GM12878 (cell line): ENCODE measurements at regions not wholly inside any gene's neighbourhood (a gene's known extent, or its start where the extent isn't known, plus 50 kb on each side); places are given as distances from the start of the nearest gene placed in this dataset.

Source experiments
- EED ChIP-seq: sonication (generic); IDR thresholded peaks from 2 replicates; pipeline ENCODE4 v1.6.1; 2016; ENCODE audit warnings: antibody characterized with exemption, low read depth
- EZH2 ChIP-seq: IDR thresholded peaks from 2 replicates; pipeline ENCODE4 v1.6.1; 2012; ENCODE audit warnings: low read depth, mild to moderate bottlenecking, control low read depth, inconsistent platforms, low read length, borderline replicate concordance; ENCODE audit not compliant: control insufficient read depth
- MLLT1 ChIP-seq: fragments of 450-650 bp; IDR thresholded peaks from 2 replicates; pipeline ENCODE4 v1.6.1; 2016; ENCODE audit warnings: mild to moderate bottlenecking
- PBX3 ChIP-seq: IDR thresholded peaks from 2 replicates; pipeline ENCODE4 v1.6.1; 2011; ENCODE audit warnings: mild to moderate bottlenecking, low read depth, low read length, moderate library complexity; ENCODE audit not compliant: insufficient replicate concordance
- POU2F2 ChIP-seq: IDR thresholded peaks from 3 replicates; pipeline ENCODE4 v1.6.1; 2011; ENCODE audit warnings: low read depth, mild to moderate bottlenecking, low read length, borderline replicate concordance
- TCF3 ChIP-seq: IDR thresholded peaks from 2 replicates; pipeline ENCODE4 v1.6.1; 2012; ENCODE audit warnings: low read depth, mild to moderate bottlenecking, low read length, borderline replicate concordance; ENCODE audit not compliant: insufficient read depth
- ZZZ3 ChIP-seq: IDR thresholded peaks from 2 replicates; pipeline ENCODE4 v1.6.1; 2011; ENCODE audit warnings: low read depth; ENCODE audit not compliant: control insufficient read depth, insufficient read length
- TF ChIP-seq, protein P1 (sequence below): fragments of 150-350 bp; IDR thresholded peaks from 2 replicates; pipeline ENCODE4 v1.6.1; 2014; ENCODE audit warnings: mild to moderate bottlenecking, low read depth, low read length
- TF ChIP-seq, protein P2 (sequence below): fragments of 450-650 bp; IDR thresholded peaks from 2 replicates; pipeline ENCODE4 v1.6.1; 2016; ENCODE audit warnings: mild to moderate bottlenecking, moderate library complexity, borderline replicate concordance

DNA sequence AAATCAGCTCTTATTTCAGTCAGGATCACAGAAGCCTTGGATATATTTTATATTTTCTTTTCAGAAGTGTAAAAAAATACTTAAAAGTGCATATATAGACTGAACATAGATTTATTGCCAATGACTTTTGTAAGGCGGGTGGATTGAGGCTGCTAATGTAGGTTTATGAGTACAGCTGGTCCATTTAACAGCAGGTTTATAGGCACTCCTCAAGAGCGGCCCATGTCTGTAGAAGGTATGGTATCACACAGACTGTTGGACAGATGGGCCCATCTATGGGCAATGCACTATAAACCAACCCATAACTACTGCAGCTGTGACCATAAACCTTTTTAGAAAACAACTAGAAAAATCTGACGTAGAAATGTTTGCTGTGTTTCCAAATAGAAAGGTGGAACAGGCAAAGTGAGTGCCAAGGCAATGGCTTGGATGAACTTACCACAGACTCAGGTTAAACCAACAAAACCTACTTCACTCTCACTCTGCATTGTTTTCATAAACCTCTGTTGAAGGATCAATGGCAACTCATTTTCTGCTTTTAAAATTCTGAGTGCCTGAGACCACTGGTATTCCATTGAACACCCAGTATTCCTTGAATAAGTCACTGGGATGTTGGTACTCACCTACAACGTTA is 170.6 kb upstream of the EYA4 start (continued):
- TF ChIP-seq PBX3 (no peak), POU2F2 (no peak), TCF3 (no peak), MLLT1 (no peak), EED (no peak), ZZZ3 (no peak), EZH2 (no peak)
- TF ChIP-seq, protein P1, sequence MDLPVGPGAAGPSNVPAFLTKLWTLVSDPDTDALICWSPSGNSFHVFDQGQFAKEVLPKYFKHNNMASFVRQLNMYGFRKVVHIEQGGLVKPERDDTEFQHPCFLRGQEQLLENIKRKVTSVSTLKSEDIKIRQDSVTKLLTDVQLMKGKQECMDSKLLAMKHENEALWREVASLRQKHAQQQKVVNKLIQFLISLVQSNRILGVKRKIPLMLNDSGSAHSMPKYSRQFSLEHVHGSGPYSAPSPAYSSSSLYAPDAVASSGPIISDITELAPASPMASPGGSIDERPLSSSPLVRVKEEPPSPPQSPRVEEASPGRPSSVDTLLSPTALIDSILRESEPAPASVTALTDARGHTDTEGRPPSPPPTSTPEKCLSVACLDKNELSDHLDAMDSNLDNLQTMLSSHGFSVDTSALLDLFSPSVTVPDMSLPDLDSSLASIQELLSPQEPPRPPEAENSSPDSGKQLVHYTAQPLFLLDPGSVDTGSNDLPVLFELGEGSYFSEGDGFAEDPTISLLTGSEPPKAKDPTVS, result no peak
- TF ChIP-seq, protein P2, sequence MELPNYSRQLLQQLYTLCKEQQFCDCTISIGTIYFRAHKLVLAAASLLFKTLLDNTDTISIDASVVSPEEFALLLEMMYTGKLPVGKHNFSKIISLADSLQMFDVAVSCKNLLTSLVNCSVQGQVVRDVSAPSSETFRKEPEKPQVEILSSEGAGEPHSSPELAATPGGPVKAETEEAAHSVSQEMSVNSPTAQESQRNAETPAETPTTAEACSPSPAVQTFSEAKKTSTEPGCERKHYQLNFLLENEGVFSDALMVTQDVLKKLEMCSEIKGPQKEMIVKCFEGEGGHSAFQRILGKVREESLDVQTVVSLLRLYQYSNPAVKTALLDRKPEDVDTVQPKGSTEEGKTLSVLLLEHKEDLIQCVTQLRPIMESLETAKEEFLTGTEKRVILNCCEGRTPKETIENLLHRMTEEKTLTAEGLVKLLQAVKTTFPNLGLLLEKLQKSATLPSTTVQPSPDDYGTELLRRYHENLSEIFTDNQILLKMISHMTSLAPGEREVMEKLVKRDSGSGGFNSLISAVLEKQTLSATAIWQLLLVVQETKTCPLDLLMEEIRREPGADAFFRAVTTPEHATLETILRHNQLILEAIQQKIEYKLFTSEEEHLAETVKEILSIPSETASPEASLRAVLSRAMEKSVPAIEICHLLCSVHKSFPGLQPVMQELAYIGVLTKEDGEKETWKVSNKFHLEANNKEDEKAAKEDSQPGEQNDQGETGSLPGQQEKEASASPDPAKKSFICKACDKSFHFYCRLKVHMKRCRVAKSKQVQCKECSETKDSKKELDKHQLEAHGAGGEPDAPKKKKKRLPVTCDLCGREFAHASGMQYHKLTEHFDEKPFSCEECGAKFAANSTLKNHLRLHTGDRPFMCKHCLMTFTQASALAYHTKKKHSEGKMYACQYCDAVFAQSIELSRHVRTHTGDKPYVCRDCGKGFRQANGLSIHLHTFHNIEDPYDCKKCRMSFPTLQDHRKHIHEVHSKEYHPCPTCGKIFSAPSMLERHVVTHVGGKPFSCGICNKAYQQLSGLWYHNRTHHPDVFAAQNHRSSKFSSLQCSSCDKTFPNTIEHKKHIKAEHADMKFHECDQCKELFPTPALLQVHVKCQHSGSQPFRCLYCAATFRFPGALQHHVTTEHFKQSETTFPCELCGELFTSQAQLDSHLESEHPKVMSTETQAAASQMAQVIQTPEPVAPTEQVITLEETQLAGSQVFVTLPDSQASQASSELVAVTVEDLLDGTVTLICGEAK, result no peak
- TF ChIP-seq, all 136 proteins: peak for 0
